SU-DHL-6 (cell line): ENCODE measurements at regions not wholly inside any gene's neighbourhood (a gene's known extent, or its start where the extent isn't known, plus 50 kb on each side); places are given as distances from the start of the nearest gene placed in this dataset.

ENCODE experiments used
- CTCF ChIP-seq: fragments of 200-600 bp; sonication (generic); IDR thresholded peaks from one replicate; pipeline ENCODE4 v1.5.1; 2017; ENCODE audit warnings: antibody characterized with exemption, mild to moderate bottlenecking, low read length, moderate library complexity; ENCODE audit not compliant: insufficient read depth, poor library complexity, severe bottlenecking
- EZH2phosphoT487 ChIP-seq: fragments of 200-600 bp; sonication (generic), shearing (Covaris generic); conservative IDR thresholded peaks from 2 replicates; pipeline ENCODE4 v1.6.1; 2018; ENCODE audit warnings: mild to moderate bottlenecking, antibody characterized with exemption, low read length, moderate library complexity, mixed read lengths

GRCh38 chr21:35170244-35170643, 121.1 kb upstream of the RUNX1 start:
- no peak for TF ChIP-seq CTCF
- TF ChIP-seq EZH2phosphoT487 = no peak
